GM12874 (cell line): ENCODE measurements at regions not wholly inside any gene's neighbourhood (a gene's known extent, or its start where the extent isn't known, plus 50 kb on each side); places are given as distances from the start of the nearest gene placed in this dataset.

Experiments
- TF ChIP-seq, protein P1 (sequence below): IDR thresholded peaks from 2 replicates; pipeline ENCODE4 v1.5.1; 2011; ENCODE audit warnings: low read depth, mild to moderate bottlenecking, control low read depth, low read length, moderate library complexity; ENCODE audit not compliant: insufficient read depth

DNA sequence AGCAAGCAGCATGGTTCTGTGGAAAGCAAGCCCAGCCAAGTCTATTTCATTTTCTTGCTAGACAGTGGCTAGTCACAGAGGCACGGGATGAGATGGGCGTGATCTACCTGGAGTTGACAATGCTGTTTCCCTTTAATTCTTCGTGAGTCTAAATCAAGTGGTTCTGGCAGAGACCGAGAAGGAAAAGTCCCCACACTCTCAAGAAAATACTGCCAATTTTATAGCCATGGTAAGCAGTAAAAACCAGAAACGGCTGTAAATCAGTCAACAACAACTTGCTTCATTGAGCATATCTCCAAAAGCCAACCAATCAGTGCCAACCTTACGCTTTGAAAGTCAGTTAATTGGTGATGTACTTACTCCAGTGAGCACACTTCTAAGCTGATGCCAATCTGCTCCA lies 223.4 kb downstream of the SEC23IP start:
- TF ChIP-seq, protein P1, sequence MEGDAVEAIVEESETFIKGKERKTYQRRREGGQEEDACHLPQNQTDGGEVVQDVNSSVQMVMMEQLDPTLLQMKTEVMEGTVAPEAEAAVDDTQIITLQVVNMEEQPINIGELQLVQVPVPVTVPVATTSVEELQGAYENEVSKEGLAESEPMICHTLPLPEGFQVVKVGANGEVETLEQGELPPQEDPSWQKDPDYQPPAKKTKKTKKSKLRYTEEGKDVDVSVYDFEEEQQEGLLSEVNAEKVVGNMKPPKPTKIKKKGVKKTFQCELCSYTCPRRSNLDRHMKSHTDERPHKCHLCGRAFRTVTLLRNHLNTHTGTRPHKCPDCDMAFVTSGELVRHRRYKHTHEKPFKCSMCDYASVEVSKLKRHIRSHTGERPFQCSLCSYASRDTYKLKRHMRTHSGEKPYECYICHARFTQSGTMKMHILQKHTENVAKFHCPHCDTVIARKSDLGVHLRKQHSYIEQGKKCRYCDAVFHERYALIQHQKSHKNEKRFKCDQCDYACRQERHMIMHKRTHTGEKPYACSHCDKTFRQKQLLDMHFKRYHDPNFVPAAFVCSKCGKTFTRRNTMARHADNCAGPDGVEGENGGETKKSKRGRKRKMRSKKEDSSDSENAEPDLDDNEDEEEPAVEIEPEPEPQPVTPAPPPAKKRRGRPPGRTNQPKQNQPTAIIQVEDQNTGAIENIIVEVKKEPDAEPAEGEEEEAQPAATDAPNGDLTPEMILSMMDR = no peak

DNA sequence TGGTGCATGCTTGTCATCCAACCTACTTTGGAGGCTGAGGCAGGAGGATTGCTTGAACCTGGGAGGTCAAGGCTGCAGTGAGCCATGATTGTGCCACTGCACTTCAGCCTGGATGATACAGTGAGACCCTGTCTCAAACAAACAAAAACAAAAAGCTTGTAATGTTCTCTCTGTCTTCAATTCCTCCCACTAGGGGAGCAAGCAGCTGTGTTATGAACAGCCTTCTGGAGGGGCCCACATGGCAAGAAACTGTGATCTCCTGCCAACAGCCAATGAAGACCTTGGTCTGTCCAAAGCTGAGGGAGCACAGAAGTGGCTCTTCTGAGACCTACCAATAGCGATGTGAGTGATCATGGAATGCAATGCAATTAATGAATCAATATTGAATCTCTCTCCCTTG lies 229.2 kb downstream of the SEC23IP start:
- TF ChIP-seq, protein P1 = no peak

DNA sequence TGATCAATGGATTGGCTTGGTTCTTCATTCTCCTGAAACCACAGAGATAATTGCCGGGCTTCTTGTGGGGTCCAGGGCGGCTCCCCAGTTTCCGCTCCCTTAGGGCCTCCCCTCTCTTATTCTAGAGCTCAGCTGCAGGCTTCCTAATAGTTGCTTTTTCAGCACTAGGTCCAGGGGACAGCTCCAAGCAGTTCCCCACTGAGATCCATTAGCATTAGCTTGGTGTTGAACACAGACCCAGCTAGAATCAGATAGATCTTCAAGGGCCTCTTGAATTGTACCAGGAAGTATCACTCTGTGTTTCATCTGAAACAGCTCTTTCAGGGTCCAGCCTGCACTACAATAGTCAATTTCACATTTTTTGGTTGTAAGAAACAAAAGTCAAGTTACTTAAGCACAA lies 238.7 kb downstream of the SEC23IP start:
- TF ChIP-seq, protein P1 = no peak

DNA sequence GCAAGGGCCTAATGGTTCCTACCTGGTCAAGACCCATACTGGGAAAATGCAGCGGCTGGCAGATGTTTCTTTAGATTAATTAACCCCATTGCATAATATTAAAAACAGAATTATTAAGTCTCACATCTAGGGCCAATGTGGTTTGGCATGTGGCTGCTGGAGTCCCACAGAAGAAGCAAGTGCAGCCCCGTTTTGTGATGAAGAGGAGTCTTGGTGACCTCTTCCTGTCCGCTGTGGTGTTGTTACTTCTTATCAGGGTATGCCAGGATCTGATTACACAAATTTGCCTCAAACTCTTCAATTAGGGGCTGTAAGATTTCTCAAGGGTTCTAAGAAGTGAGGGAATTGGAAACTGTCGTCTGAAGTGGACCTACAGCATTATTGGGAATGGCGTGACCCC lies 240.3 kb downstream of the SEC23IP start:
- TF ChIP-seq, protein P1 = no peak

DNA sequence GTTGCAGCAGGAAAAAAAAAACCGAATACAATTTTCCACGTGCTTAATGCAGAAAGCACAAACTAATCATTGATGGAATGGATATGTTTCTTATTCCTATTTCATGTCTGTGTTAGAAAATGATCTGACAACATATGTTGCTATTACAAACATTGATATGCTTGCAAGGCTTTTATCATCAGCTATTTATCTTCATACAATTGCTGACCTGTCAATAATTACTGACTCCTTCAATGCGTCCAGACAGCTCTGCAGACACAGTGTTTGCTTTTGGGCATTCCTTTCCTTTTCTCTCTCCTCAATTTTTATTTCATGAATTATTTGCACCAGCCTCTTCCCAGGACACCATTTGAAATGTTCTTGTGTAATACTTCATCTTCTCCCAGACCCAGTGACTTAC lies 246.2 kb downstream of the SEC23IP start:
- TF ChIP-seq, protein P1 = no peak

DNA sequence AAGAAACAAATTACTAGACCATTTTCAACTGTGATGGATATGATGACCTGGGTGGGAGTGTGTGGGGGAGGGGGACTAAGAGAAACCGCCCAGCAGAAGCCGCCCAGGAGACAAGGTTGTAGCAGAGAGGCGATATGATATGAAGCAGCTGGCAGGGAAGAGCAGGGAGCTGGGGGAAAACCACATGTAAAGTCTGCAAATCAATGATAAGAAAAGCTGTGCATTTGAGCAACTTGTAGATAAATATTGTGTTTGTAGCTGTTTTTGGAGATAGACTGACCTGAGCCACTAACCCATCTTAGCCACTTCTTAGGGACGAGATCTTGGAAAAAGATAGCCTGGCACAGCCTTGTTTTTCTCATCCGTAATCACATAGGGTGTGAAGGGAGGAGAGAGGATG lies 252.6 kb downstream of the SEC23IP start:
- TF ChIP-seq, protein P1 = no peak

DNA sequence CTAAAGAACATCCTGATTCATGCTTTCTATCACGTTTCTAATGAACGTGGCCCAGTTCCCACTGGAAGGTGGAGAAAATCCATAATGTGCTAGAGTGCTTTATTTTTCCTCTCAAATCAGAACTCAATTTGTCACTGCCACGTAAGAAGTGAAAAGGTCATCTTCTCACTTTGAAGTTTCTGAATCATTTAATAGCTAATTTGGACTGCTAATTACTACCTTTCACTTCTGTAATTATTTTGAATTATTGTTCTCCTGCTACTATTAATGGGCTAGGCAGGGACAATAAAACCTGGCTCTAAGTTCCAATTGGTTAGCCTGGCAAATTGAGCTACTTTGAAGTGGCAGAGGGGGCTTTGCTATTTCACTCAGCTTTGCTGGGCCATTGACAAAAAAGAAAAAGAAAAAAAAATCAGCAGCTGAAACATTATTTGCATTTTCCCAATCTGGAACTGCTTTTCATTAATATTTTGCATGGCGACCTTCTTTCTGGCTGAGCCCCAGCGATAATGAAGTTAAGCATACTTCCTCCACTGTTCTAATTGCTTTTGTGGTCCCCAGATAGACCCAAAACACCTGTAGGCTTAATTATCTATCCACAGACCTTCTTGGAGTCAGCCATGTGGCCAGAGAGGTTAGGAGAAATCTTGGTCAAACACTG lies 264.2 kb downstream of the SEC23IP start:
- TF ChIP-seq, protein P1 = no peak

DNA sequence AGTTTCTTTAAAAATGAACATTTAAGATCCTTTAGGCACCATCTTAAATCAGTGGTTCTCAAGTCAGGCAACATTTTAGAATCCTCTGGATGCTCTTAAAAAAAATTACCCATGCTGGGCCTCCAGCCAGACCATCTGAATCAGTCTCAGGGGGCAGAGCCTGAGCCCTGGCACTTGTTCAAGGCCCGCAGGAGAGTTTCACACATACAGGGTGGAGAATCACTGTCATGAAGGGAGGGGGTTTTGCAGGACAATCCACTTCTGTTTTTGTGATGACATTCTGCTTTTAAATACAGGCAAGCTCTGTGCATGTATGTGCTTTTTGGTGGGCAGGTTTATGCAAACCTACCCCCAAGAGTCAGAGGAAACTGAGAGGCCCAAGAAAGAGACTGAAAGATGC lies 268.6 kb downstream of the SEC23IP start:
- TF ChIP-seq, protein P1 = no peak
